HEK293 (cell line): ENCODE measurements at regions not wholly inside any gene's neighbourhood (a gene's known extent, or its start where the extent isn't known, plus 50 kb on each side); places are given as distances from the start of the nearest gene placed in this dataset.

Experiments used
- CTCF ChIA-PET: fragments of 350-600 bp; formaldehyde crosslinking; extraction: SDS; loops from one replicate; lab custom pipeline; 2021; ENCODE audit warnings: antibody characterized with exemption; lab: Yijun Ruan, JAX
- POLR2A ChIA-PET: fragments of 300-600 bp; formaldehyde crosslinking; extraction: SDS; loops from one replicate; lab custom pipeline; 2020; ENCODE audit warnings: antibody characterized with exemption, inconsistent platforms; lab: Yijun Ruan, JAX
- H3K27ac ChIP-seq: fragments of 200-500 bp; sonication (Bioruptor generic); 2 replicates; pipeline ENCODE4 v1.5.1; 2014; ENCODE audit warnings: low read depth, low read length, control low read depth, inconsistent platforms; ENCODE audit errors: extremely low read depth
- H3K36me3 ChIP-seq, 2 experiments: fragments of 200-500 bp in 1 of 2; sonication (Bioruptor generic) in 1 of 2; 1 replicate in 1 of 2; 2 replicates in 1 of 2; pipeline ENCODE4 v1.5.1; 2014 to 2017; ENCODE audit warnings: inconsistent platforms in 2 of 2, low read length in 2 of 2; ENCODE audit not compliant: control insufficient read depth in 2 of 2, insufficient read depth in 1 of 2
- H3K4me1 ChIP-seq: fragments of 200-500 bp; sonication (Bioruptor generic); 2 replicates; pipeline ENCODE4 v1.5.1; 2014; ENCODE audit warnings: mild to moderate bottlenecking, low read length, inconsistent platforms; ENCODE audit not compliant: control insufficient read depth, insufficient read depth
- H3K4me3 ChIP-seq: 2 replicates; pipeline ENCODE4 v1.5.1; 2011; ENCODE audit warnings: low read depth, mild to moderate bottlenecking, control low read depth, low read length, moderate library complexity
- H3K9me3 ChIP-seq: fragments of 200-500 bp; sonication (Bioruptor generic); 2 replicates; pipeline ENCODE4 v1.5.1; 2014; ENCODE audit warnings: low read depth, low read length, inconsistent platforms; ENCODE audit not compliant: control insufficient read depth, insufficient read depth
- REPIN1 ChIP-seq: fragments of 450-650 bp; formaldehyde crosslinking; IDR thresholded peaks from 2 replicates; pipeline ENCODE4 v1.5.1; 2017; ENCODE audit warnings: missing biosample characterization, missing genetic modification characterization, low read depth
- ZIC2 ChIP-seq: fragments of 450-650 bp; formaldehyde crosslinking; IDR thresholded peaks from 2 replicates; pipeline ENCODE4 v1.5.1; 2016; ENCODE audit warnings: missing biosample characterization, missing genetic modification characterization
- ZNF10 ChIP-seq: fragments of 450-650 bp; formaldehyde crosslinking; IDR thresholded peaks from 2 replicates; pipeline ENCODE4 v1.5.1; 2017; ENCODE audit warnings: missing biosample characterization, missing genetic modification characterization
- ZNF223 ChIP-seq: fragments of 450-650 bp; formaldehyde crosslinking; IDR thresholded peaks from 2 replicates; pipeline ENCODE4 v1.5.1; 2016; ENCODE audit warnings: missing biosample characterization, missing genetic modification characterization
- ZNF274 ChIP-seq, 2 experiments: fragments of 200-500 bp in 1 of 2; fragments of 450-650 bp in 1 of 2; sonication (Bioruptor generic) in 1 of 2; formaldehyde crosslinking in 1 of 2; IDR thresholded peaks; 2 replicates each; pipeline versions ENCODE4 v1.5.1 to v1.6.1; 2014 to 2016; ENCODE audit warnings: borderline replicate concordance in 1 of 2, inconsistent platforms in 1 of 2, low read length in 1 of 2, missing biosample characterization in 1 of 2, missing genetic modification characterization in 1 of 2
- ZNF37A ChIP-seq: fragments of 450-650 bp; IDR thresholded peaks from 2 replicates; pipeline ENCODE4 v1.5.1; 2018; ENCODE audit warnings: missing biosample characterization, missing genetic modification characterization
- ZNF404 ChIP-seq: fragments of 450-650 bp; formaldehyde crosslinking; IDR thresholded peaks from 2 replicates; pipeline ENCODE4 v1.5.1; 2017; ENCODE audit warnings: missing biosample characterization, missing genetic modification characterization
- ZNF426 ChIP-seq: fragments of 450-650 bp; formaldehyde crosslinking; IDR thresholded peaks from 2 replicates; pipeline ENCODE4 v1.5.1; 2017; ENCODE audit warnings: missing biosample characterization, missing genetic modification characterization, mild to moderate bottlenecking, inconsistent platforms, moderate library complexity
- ZNF514 ChIP-seq: fragments of 450-650 bp; formaldehyde crosslinking; IDR thresholded peaks from 2 replicates; pipeline ENCODE4 v1.5.1; 2016; ENCODE audit warnings: missing biosample characterization, missing genetic modification characterization
- ZNF549 ChIP-seq: fragments of 450-650 bp; IDR thresholded peaks from 2 replicates; pipeline ENCODE4 v1.5.1; 2018; ENCODE audit warnings: missing biosample characterization, missing genetic modification characterization, mild to moderate bottlenecking, inconsistent platforms, moderate library complexity
- ZNF571 ChIP-seq: fragments of 450-650 bp; formaldehyde crosslinking; IDR thresholded peaks from 2 replicates; pipeline ENCODE4 v1.5.0; 2017; ENCODE audit warnings: missing biosample characterization, missing genetic modification characterization
- ZNF623 ChIP-seq: fragments of 450-650 bp; formaldehyde crosslinking; IDR thresholded peaks from 2 replicates; pipeline ENCODE4 v1.5.1; 2016; ENCODE audit warnings: missing biosample characterization, missing genetic modification characterization
- ZNF701 ChIP-seq: fragments of 450-650 bp; formaldehyde crosslinking; IDR thresholded peaks from 2 replicates; pipeline ENCODE4 v1.5.1; 2016; ENCODE audit warnings: missing biosample characterization, missing genetic modification characterization
- ZNF785 ChIP-seq: fragments of 450-650 bp; formaldehyde crosslinking; IDR thresholded peaks from 2 replicates; pipeline ENCODE4 v1.5.1; 2016; ENCODE audit warnings: missing biosample characterization, missing genetic modification characterization
- ZNF792 ChIP-seq: fragments of 450-650 bp; formaldehyde crosslinking; IDR thresholded peaks from 2 replicates; pipeline ENCODE4 v1.5.1; 2016; ENCODE audit warnings: missing biosample characterization, missing genetic modification characterization
- TF ChIP-seq, protein P1 (sequence below): fragments of 450-650 bp; formaldehyde crosslinking; IDR thresholded peaks from 2 replicates; pipeline ENCODE4 v1.5.1; 2016; ENCODE audit warnings: missing biosample characterization, missing genetic modification characterization
- TF ChIP-seq, protein P2 (sequence below): fragments of 450-650 bp; formaldehyde crosslinking; IDR thresholded peaks from 2 replicates; pipeline ENCODE4 v1.5.1; 2016; ENCODE audit warnings: missing biosample characterization, missing genetic modification characterization
- TF ChIP-seq, protein P3 (sequence below): fragments of 450-650 bp; formaldehyde crosslinking; IDR thresholded peaks from 2 replicates; pipeline ENCODE4 v1.5.0; 2017; ENCODE audit warnings: missing biosample characterization, missing genetic modification characterization, borderline replicate concordance
- TF ChIP-seq, protein P4 (sequence below): IDR thresholded peaks from 2 replicates; pipeline ENCODE4 v1.6.1; 2011; ENCODE audit warnings: mild to moderate bottlenecking, low read depth, low read length, borderline replicate concordance
- TF ChIP-seq, protein P5 (sequence below): fragments of 450-650 bp; formaldehyde crosslinking; IDR thresholded peaks from 2 replicates; pipeline ENCODE4 v1.5.1; 2017; ENCODE audit warnings: missing biosample characterization, missing genetic modification characterization
- TF ChIP-seq, protein P6 (sequence below): fragments of 450-650 bp; formaldehyde crosslinking; IDR thresholded peaks from 2 replicates; pipeline ENCODE4 v1.5.1; 2016; ENCODE audit warnings: missing biosample characterization, missing genetic modification characterization
- TF ChIP-seq, protein P7 (sequence below): fragments of 450-650 bp; formaldehyde crosslinking; IDR thresholded peaks from 2 replicates; pipeline ENCODE4 v1.5.1; 2016; ENCODE audit warnings: missing biosample characterization, missing genetic modification characterization

DNA sequence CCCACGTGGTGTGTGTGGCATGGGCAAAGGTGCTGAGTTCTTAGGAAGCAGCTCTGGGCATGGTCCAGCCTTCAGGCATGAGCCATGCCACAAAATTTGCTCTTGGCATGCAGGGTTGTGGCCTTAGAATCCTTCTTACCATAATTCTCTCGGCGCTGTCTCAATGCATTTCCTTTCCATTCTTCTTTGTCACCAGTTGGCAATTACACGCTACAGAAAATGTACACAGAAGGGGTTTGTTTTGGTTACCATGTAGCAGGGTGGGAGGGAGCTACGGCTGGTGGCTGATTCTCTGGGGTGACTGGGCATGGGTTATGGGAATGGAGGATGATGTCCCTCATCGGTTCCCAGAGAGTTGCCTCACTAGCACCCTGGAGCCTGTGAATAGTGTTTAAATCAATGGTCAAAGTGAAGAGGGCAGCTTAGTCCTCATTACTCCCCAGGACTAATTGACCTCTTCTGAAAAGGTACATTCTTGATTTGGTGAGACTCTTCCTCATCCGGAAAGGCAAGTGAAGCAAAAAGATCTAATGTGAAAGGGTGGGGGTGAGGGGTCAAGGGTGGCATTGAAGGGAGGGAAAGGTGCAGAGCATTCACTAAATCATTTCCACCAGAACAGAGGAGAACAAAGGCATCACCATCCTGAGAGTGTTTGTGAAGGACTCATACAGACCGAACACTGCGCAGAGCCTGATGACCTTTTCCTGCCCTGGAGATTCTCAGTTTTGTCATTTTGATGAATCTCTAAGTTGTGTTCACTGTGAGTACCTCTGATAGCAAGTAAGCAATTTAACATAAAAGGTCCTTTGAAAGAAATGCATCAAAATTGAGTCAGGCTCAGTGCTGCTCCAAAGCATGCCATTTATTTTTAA lies 199.8 kb upstream of the SFRP2 start (continued):
- TF ChIP-seq ZNF274 (IDR thresholded peaks at IDR 0.05; ENCODE audit: low read length) (no peak), ZNF274 (tag by site-specific recombination; IDR thresholded peaks at IDR 0.05; ENCODE audit: borderline replicate concordance) (no peak), ZNF37A (no peak), ZNF10 (no peak), ZNF701 (tag by site-specific recombination) (no peak), ZNF792 (tag by site-specific recombination) (no peak), ZNF223 (tag by site-specific recombination) (no peak), ZNF549 (tag by site-specific recombination) (no peak), ZNF785 (tag by site-specific recombination) (no peak), ZNF623 (no peak)
- TF ChIP-seq, protein P1, sequence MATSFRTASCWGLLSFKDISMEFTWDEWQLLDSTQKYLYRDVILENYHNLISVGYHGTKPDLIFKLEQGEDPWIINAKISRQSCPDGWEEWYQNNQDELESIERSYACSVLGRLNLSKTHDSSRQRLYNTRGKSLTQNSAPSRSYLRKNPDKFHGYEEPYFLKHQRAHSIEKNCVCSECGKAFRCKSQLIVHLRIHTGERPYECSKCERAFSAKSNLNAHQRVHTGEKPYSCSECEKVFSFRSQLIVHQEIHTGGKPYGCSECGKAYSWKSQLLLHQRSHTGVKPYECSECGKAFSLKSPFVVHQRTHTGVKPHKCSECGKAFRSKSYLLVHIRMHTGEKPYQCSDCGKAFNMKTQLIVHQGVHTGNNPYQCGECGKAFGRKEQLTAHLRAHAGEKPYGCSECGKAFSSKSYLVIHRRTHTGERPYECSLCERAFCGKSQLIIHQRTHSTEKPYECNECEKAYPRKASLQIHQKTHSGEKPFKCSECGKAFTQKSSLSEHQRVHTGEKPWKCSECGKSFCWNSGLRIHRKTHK (tag by site-specific recombination) = no peak
- TF ChIP-seq, protein P2, sequence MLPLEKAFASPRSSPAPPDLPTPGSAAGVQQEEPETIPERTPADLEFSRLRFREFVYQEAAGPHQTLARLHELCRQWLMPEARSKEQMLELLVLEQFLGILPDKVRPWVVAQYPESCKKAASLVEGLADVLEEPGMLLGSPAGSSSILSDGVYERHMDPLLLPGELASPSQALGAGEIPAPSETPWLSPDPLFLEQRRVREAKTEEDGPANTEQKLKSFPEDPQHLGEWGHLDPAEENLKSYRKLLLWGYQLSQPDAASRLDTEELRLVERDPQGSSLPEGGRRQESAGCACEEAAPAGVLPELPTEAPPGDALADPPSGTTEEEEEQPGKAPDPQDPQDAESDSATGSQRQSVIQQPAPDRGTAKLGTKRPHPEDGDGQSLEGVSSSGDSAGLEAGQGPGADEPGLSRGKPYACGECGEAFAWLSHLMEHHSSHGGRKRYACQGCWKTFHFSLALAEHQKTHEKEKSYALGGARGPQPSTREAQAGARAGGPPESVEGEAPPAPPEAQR = no peak
- TF ChIP-seq, protein P3, sequence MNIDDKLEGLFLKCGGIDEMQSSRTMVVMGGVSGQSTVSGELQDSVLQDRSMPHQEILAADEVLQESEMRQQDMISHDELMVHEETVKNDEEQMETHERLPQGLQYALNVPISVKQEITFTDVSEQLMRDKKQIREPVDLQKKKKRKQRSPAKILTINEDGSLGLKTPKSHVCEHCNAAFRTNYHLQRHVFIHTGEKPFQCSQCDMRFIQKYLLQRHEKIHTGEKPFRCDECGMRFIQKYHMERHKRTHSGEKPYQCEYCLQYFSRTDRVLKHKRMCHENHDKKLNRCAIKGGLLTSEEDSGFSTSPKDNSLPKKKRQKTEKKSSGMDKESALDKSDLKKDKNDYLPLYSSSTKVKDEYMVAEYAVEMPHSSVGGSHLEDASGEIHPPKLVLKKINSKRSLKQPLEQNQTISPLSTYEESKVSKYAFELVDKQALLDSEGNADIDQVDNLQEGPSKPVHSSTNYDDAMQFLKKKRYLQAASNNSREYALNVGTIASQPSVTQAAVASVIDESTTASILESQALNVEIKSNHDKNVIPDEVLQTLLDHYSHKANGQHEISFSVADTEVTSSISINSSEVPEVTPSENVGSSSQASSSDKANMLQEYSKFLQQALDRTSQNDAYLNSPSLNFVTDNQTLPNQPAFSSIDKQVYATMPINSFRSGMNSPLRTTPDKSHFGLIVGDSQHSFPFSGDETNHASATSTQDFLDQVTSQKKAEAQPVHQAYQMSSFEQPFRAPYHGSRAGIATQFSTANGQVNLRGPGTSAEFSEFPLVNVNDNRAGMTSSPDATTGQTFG (tag by site-specific recombination) = no peak
- TF ChIP-seq, protein P4, sequence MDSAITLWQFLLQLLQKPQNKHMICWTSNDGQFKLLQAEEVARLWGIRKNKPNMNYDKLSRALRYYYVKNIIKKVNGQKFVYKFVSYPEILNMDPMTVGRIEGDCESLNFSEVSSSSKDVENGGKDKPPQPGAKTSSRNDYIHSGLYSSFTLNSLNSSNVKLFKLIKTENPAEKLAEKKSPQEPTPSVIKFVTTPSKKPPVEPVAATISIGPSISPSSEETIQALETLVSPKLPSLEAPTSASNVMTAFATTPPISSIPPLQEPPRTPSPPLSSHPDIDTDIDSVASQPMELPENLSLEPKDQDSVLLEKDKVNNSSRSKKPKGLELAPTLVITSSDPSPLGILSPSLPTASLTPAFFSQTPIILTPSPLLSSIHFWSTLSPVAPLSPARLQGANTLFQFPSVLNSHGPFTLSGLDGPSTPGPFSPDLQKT = no peak
- TF ChIP-seq, protein P5, sequence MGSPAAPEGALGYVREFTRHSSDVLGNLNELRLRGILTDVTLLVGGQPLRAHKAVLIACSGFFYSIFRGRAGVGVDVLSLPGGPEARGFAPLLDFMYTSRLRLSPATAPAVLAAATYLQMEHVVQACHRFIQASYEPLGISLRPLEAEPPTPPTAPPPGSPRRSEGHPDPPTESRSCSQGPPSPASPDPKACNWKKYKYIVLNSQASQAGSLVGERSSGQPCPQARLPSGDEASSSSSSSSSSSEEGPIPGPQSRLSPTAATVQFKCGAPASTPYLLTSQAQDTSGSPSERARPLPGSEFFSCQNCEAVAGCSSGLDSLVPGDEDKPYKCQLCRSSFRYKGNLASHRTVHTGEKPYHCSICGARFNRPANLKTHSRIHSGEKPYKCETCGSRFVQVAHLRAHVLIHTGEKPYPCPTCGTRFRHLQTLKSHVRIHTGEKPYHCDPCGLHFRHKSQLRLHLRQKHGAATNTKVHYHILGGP (tag by site-specific recombination) = no peak

DNA sequence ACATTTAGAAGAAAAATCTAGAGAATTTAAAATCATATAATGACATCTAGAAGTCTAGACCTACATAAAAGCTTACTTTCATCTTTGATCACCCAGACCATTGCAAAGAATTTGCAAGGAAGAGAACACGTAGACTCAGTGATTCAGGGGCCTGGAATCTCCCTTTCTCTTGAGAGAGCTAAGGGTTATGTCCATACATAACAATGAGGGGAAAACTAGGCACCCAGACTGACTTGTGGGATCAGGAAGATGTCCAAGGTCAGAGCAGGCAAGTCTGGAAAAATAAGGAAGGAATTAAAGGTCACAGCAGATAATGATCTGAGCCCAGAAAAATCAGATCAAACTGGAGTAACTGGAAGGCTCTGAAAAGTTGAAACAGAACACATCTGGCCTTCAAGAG lies 198.4 kb upstream of the SFRP2 start:
- no peaks in the 10 kb centered on the region for H3K36me3 ChIP-seq
- ChIA-PET CTCF (no interaction called here), POLR2A (no interaction called here)
- H3K4me1 ChIP-seq = no peaks in the 10 kb centered on the region
- H3K27ac ChIP-seq = no peak overlapping the region
- H3K9me3 ChIP-seq = no peaks in the 10 kb centered on the region
- H3K4me3 ChIP-seq = no peak overlapping the region
- TF ChIP-seq ZNF426 (tag by site-specific recombination) (no peak), ZIC2 (no peak), ZNF514 (no peak), ZNF404 (tag by site-specific recombination) (no peak), REPIN1 (tag by site-specific recombination) (no peak), ZNF571 (tag by site-specific recombination) (no peak)
- TF ChIP-seq, protein P2 = no peak
- TF ChIP-seq, protein P6, sequence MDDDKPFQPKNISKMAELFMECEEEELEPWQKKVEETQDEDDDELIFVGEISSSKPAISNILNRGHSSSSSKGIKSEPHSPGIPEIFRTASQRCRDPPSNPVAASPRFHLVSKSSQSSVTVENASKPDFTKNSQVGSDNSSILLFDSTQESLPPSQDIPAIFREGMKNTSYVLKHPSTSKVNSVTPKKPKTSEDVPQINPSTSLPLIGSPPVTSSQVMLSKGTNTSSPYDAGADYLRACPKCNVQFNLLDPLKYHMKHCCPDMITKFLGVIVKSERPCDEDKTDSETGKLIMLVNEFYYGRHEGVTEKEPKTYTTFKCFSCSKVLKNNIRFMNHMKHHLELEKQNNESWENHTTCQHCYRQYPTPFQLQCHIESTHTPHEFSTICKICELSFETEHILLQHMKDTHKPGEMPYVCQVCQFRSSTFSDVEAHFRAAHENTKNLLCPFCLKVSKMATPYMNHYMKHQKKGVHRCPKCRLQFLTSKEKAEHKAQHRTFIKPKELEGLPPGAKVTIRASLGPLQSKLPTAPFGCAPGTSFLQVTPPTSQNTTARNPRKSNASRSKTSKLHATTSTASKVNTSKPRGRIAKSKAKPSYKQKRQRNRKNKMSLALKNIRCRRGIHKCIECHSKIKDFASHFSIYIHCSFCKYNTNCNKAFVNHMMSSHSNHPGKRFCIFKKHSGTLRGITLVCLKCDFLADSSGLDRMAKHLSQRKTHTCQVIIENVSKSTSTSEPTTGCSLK (tag by site-specific recombination) = no peak
- TF ChIP-seq, protein P7, sequence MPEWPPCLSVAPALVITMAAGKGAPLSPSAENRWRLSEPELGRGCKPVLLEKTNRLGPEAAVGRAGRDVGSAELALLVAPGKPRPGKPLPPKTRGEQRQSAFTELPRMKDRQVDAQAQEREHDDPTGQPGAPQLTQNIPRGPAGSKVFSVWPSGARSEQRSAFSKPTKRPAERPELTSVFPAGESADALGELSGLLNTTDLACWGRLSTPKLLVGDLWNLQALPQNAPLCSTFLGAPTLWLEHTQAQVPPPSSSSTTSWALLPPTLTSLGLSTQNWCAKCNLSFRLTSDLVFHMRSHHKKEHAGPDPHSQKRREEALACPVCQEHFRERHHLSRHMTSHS = no peak
